Epithelial cell of prostate (primary cell): ENCODE measurements at regions not wholly inside any gene's neighbourhood (a gene's known extent, or its start where the extent isn't known, plus 50 kb on each side); places are given as distances from the start of the nearest gene placed in this dataset.
"Not testable (repeated sequence)": the region's sequence is repeated elsewhere in the genome, so short reads cannot be mapped to it uniquely, and the experiment has no call there.

Experiments used
- DNase-seq: peaks from one replicate; pipeline ENCODE4 v3.0.0-alpha.2; 2011; ENCODE audit warnings: low read depth, low spot score
- H3K27ac ChIP-seq: fragments of 450-650 bp; 2 replicates; pipeline ENCODE4 v1.5.1; 2017; ENCODE audit warnings: mild to moderate bottlenecking

GRCh38 chr1:86633306-86633838 lies 71.0 kb upstream of the SH3GLB1 start:
- DNase-seq, H3K27ac ChIP-seq: not testable (repeated sequence)

- DNase-seq = no peak
- H3K27ac ChIP-seq = no peak overlapping the region
These were observed 70.5 kb upstream of the SH3GLB1 start for GRCh38 chr1:86633921-86634320.

- DNase-seq = peak; percentile 91
These were observed 67.5 kb upstream of the SH3GLB1 start for GRCh38 chr1:86636898-86637297.

GRCh38 chr1:86640161-86640670 lies 64.2 kb upstream of the SH3GLB1 start:
- no peak for DNase-seq
- no peak overlapping the region for H3K27ac ChIP-seq

More at GRCh38 chr1:86636898-86637297, 67.5 kb upstream of the SH3GLB1 start:
- peak overlapping the region; percentile 92 for H3K27ac ChIP-seq

GRCh38 chr1:86641318-86641717 lies 63.1 kb upstream of the SH3GLB1 start:
- DNase-seq = no peak
- H3K27ac ChIP-seq = peak overlapping the region; percentile 21

- DNase-seq, H3K27ac ChIP-seq: not testable (repeated sequence)
These were observed 59.7 kb upstream of the SH3GLB1 start for GRCh38 chr1:86644655-86645054.

- DNase-seq = no peak
- H3K27ac ChIP-seq = no peak overlapping the region
These were observed 58.5 kb upstream of the SH3GLB1 start for GRCh38 chr1:86645851-86646250.

- no peak for DNase-seq
- no peak overlapping the region for H3K27ac ChIP-seq
These were observed 58.1 kb upstream of the SH3GLB1 start for GRCh38 chr1:86646256-86646655.

- H3K27ac ChIP-seq = peak overlapping the region; percentile 39
These were observed 56.1 kb upstream of the SH3GLB1 start for GRCh38 chr1:86648255-86648654.

GRCh38 chr1:86649618-86650017 lies 54.8 kb upstream of the SH3GLB1 start:
- no peak for DNase-seq
- no peak overlapping the region for H3K27ac ChIP-seq

More at GRCh38 chr1:86648255-86648654, 56.1 kb upstream of the SH3GLB1 start:
- peak; percentile 71 for DNase-seq

GRCh38 chr1:86650065-86650464 lies 54.3 kb upstream of the SH3GLB1 start:
- no peak for DNase-seq
- H3K27ac ChIP-seq = no peak overlapping the region
